ENCODE measurements at regions not wholly inside any gene's neighbourhood (a gene's known extent, or its start where the extent isn't known, plus 50 kb on each side); places are given as distances from the start of the nearest gene placed in this dataset.

DNA sequence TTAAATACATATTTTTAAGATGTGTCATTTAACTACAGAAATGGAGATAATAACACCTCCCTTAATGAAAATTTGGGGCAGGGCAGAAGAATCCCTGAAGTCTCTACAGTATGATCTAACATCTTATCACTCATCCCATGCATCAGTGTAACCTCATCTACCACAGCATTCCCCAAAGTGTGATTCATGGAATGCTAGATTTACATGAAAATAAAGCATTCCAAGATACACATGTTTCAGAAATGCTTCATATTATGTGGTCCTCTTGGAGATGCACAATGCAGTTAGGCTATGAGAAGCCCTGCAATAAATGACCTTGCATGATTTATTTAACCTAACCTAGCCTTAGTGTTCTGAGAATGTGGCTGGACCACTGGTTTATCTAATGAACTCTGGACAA, 166.9 kb upstream of the SYT6 start:
- no peak for DNase-seq
- TF ChIP-seq, protein P1, sequence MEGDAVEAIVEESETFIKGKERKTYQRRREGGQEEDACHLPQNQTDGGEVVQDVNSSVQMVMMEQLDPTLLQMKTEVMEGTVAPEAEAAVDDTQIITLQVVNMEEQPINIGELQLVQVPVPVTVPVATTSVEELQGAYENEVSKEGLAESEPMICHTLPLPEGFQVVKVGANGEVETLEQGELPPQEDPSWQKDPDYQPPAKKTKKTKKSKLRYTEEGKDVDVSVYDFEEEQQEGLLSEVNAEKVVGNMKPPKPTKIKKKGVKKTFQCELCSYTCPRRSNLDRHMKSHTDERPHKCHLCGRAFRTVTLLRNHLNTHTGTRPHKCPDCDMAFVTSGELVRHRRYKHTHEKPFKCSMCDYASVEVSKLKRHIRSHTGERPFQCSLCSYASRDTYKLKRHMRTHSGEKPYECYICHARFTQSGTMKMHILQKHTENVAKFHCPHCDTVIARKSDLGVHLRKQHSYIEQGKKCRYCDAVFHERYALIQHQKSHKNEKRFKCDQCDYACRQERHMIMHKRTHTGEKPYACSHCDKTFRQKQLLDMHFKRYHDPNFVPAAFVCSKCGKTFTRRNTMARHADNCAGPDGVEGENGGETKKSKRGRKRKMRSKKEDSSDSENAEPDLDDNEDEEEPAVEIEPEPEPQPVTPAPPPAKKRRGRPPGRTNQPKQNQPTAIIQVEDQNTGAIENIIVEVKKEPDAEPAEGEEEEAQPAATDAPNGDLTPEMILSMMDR (IDR thresholded peaks at IDR 0.05): no peak

DNA sequence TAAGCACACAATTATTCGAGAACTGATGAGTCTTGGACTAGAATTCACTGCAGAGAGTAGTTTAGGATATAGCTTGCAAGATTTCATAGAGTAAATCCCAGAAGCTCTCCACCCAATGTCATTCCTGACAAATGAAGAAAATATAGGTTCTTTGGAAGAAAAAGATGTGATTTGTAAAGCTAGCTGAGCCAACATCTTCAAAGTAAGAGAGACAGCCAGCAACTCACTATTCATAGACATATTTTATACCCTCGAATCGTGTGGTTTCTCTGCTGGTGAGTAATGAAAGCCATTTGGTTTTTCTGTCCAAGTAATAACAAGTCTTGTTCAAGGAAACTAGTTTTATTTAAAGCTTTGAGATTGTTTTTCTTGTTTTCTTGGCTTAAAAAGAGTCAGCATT, 165.7 kb upstream of the SYT6 start:
- peaks cover 2% of the 10 kb centered on the region for H3K4me1 Mint-ChIP-seq

More for the DNA sequence above, 166.9 kb upstream of the SYT6 start:
- H3K9me3 Mint-ChIP-seq: peaks cover 10% of the 10 kb centered on the region
- H3K4me1 Mint-ChIP-seq: peaks cover 7% of the 10 kb centered on the region
- H3K4me3 Mint-ChIP-seq: no peak overlapping the region
- H3K27ac Mint-ChIP-seq: no peak overlapping the region
- peaks cover 1% of the 10 kb centered on the region for H3K36me3 Mint-ChIP-seq (ENCODE audit: low read depth)
- no peaks in the 10 kb centered on the region for H3K27me3 Mint-ChIP-seq (ENCODE audit: low read depth, poor library complexity)

DNA sequence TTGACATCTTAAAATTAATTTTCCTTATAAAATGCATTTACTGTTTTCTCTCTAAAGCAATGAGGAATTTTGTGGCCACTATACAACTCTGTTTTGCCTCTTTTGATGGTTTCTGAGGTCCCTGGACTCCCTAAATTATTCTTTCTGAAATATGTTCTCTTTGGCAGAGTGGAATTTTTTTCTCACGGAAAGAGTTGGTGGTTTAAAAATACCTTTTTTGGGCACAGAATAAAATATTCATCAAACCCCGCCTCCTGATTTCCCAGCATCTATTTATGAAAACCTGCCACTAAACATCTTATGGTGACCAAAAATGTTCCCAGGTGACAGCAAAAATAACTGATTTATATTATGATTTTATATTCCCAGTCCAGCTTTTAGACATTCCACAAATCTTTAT, 165.3 kb upstream of the SYT6 start:
- H3K36me3 Mint-ChIP-seq (ENCODE audit: low read depth): no peaks in the 10 kb centered on the region
- H3K4me3 Mint-ChIP-seq: no peak overlapping the region
- H3K9me3 Mint-ChIP-seq: no peaks in the 10 kb centered on the region
- no peak overlapping the region for H3K27ac Mint-ChIP-seq
- no peaks in the 10 kb centered on the region for H3K27me3 Mint-ChIP-seq (ENCODE audit: low read depth, poor library complexity)
- DNase-seq: no peak
- H3K4me1 Mint-ChIP-seq: no peaks in the 10 kb centered on the region
- TF ChIP-seq, protein P1 (IDR thresholded peaks at IDR 0.05): no peak

More for the DNA sequence above, 165.7 kb upstream of the SYT6 start:
- Mint-ChIP-seq H3K27ac (no peak overlapping the region), H3K4me3 (no peak overlapping the region), H3K9me3 (peaks cover under 1% of the 10 kb centered on the region), H3K36me3 (ENCODE audit: low read depth) (no peaks in the 10 kb centered on the region), H3K27me3 (ENCODE audit: low read depth, poor library complexity) (no peaks in the 10 kb centered on the region)
- TF ChIP-seq, protein P1 (IDR thresholded peaks at IDR 0.05): no peak
- no peak for DNase-seq

DNA sequence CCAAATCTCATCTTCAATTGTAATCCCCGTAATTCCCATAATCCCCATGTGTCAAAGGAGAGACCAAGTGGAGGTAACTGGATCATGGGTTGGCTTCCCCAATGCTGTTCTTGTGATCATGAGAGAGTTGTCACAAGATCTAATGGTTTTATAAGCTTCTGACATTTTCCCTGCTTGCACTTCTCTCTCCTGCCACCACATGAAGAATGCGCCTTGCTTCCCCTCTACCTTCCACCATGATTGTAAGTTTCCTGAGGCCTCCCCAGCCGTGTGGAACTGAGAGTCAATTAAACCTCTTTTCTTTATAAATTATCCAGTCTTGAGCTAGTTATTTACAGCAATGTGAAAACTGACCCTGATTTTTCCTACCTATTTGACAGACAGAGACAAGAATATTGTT, 162.5 kb upstream of the SYT6 start:
- Mint-ChIP-seq H3K4me3 (no peak overlapping the region), H3K27me3 (ENCODE audit: low read depth, poor library complexity) (peaks cover 2% of the 10 kb centered on the region), H3K4me1 (no peaks in the 10 kb centered on the region), H3K9me3 (peaks cover 9% of the 10 kb centered on the region), H3K36me3 (ENCODE audit: low read depth) (peaks cover 4% of the 10 kb centered on the region), H3K27ac (no peak overlapping the region)
- no peak for DNase-seq
- TF ChIP-seq, protein P1 (IDR thresholded peaks at IDR 0.05): no peak

DNA sequence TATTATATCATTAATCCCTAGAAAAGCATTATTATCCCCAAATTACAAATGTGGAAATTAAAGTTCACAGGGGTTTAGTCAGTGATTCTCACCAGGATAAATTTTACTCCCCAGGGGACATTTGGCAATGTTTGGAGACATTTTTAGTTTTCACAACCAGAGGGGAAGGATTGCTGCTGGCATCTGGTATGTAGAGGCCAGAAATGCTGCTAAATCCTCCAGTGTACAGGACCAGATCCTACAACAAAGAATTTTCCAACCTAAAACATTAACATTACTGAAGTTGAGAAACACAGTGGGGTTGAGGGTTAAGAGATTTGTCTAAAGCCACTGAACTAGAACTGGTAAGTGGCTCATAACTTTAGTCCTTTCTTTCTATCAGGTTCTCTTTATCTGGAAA, 162.0 kb upstream of the SYT6 start:
- Mint-ChIP-seq H3K27me3 (ENCODE audit: low read depth, poor library complexity) (peaks cover 6% of the 10 kb centered on the region), H3K27ac (no peak overlapping the region), H3K9me3 (peaks cover 11% of the 10 kb centered on the region), H3K36me3 (ENCODE audit: low read depth) (peaks cover 4% of the 10 kb centered on the region), H3K4me1 (no peaks in the 10 kb centered on the region), H3K4me3 (no peak overlapping the region)
- no peak for DNase-seq
- TF ChIP-seq, protein P1 (IDR thresholded peaks at IDR 0.05): no peak

DNA sequence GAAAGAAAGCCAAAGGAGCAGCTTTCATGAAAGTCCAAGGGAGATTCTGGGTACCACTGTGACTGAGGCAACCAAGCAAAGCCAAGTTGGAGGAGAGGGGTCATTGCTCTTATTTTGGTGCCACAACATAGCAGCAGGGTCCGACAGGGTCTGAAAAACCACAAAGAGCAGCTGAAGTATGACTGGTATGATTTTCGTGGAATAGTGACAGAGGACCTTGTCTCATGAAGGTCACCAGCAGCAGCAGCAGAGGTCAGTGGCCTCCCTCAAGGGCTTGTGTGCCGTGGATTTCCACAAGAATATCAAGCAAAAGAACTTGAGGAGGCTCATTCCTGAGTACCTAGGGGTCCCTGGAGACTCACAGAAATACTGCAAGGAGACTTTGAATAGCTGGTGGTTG, 160.9 kb upstream of the SYT6 start:
- H3K36me3 Mint-ChIP-seq (ENCODE audit: low read depth): peaks cover 4% of the 10 kb centered on the region
- no peak overlapping the region for H3K4me3 Mint-ChIP-seq
- H3K27me3 Mint-ChIP-seq (ENCODE audit: low read depth, poor library complexity): peaks cover 9% of the 10 kb centered on the region
- TF ChIP-seq, protein P1 (IDR thresholded peaks at IDR 0.05): no peak
- H3K27ac Mint-ChIP-seq: no peak overlapping the region
- no peaks in the 10 kb centered on the region for H3K4me1 Mint-ChIP-seq
- DNase-seq: no peak
- H3K9me3 Mint-ChIP-seq: peaks cover 13% of the 10 kb centered on the region

All from nephron progenitor cell (in vitro differentiated cells).